Hepatocyte (in vitro differentiated cells): ENCODE measurements at regions not wholly inside any gene's neighbourhood (a gene's known extent, or its start where the extent isn't known, plus 50 kb on each side); places are given as distances from the start of the nearest gene placed in this dataset.
"Not testable (repeated sequence)": the region's sequence is repeated elsewhere in the genome, so short reads cannot be mapped to it uniquely, and the experiment has no call there.

Experiments
- DNase-seq: peaks from one replicate; pipeline ENCODE4 v3.0.0-alpha.2; 2016; ENCODE audit warnings: low spot score
- H2AFZ ChIP-seq: fragments of 200-600 bp; sonication (generic); 2 replicates; pipeline ENCODE4 v1.6.0; 2016; ENCODE audit warnings: antibody characterized with exemption, mild to moderate bottlenecking
- H3K27ac ChIP-seq: fragments of 200-600 bp; sonication (generic); 2 replicates; pipeline ENCODE4 v1.5.1; 2016; ENCODE audit warnings: mild to moderate bottlenecking
- H3K27me3 ChIP-seq: fragments of 200-600 bp; sonication (generic); 2 replicates; pipeline ENCODE4 v1.6.1; 2016
- H3K36me3 ChIP-seq: fragments of 200-600 bp; sonication (generic); replicated peaks from 2 replicates; pipeline ENCODE4 v1.5.1; 2016; ENCODE audit warnings: low read depth; ENCODE audit not compliant: insufficient read depth
- H3K4me1 ChIP-seq: fragments of 200-600 bp; sonication (generic); 2 replicates; pipeline ENCODE4 v1.5.1; 2016; ENCODE audit warnings: mild to moderate bottlenecking, moderate library complexity; ENCODE audit not compliant: insufficient read depth
- H3K4me2 ChIP-seq: fragments of 200-600 bp; sonication (generic); 2 replicates; pipeline ENCODE4 v1.6.0; 2016
- H3K4me3 ChIP-seq: fragments of 200-600 bp; sonication (generic); 2 replicates; pipeline ENCODE4 v1.5.1; 2016; ENCODE audit warnings: mild to moderate bottlenecking
- H3K79me2 ChIP-seq: fragments of 200-600 bp; sonication (generic); 2 replicates; pipeline ENCODE4 v1.6.0; 2017; ENCODE audit warnings: mild to moderate bottlenecking
- H3K9me2 ChIP-seq: fragments of 200-600 bp; sonication (generic); replicated peaks from 2 replicates; pipeline ENCODE4 v1.6.0; 2017; ENCODE audit warnings: mild to moderate bottlenecking; ENCODE audit not compliant: insufficient read depth
- H3K9me3 ChIP-seq: fragments of 200-600 bp; sonication (generic); 2 replicates; pipeline ENCODE4 v1.5.1; 2016; ENCODE audit warnings: low read depth, mild to moderate bottlenecking
- H4K20me1 ChIP-seq: fragments of 200-600 bp; sonication (generic); 2 replicates; pipeline ENCODE4 v1.6.0; 2016; ENCODE audit warnings: mild to moderate bottlenecking; ENCODE audit not compliant: insufficient read depth, poor library complexity, severe bottlenecking
- EZH2 ChIP-seq: fragments of 200-600 bp; sonication (generic); IDR thresholded peaks from 2 replicates; pipeline ENCODE4 v1.6.1; 2016; ENCODE audit warnings: antibody characterized with exemption, mild to moderate bottlenecking, borderline replicate concordance
- EZH2phosphoT487 ChIP-seq: fragments of 200-600 bp; sonication (generic); IDR thresholded peaks from one replicate; pipeline ENCODE4 v1.6.1; 2018; ENCODE audit warnings: antibody characterized with exemption, mild to moderate bottlenecking, low read depth, moderate library complexity; ENCODE audit not compliant: unreplicated experiment, severe bottlenecking
- WGBS: methylation state at CpG from one replicate; pipeline ENCODE4 v1.1.6; 2016; ENCODE audit warnings: low lambda C conversion rate; ENCODE audit errors: missing lambda C conversion rate; 5-methylcytosine and 5-hydroxymethylcytosine counted together
- TF ChIP-seq, protein P1 (sequence below): fragments of 200-600 bp; sonication (generic); IDR thresholded peaks from 2 replicates; pipeline ENCODE4 v1.5.1; 2016; ENCODE audit warnings: antibody characterized with exemption, mild to moderate bottlenecking; ENCODE audit not compliant: poor library complexity

GRCh38 chr3:20451170-20451569, 265.2 kb upstream of the SGO1 start:
- Histone ChIP-seq H2AFZ (no peak overlapping the region), H3K4me1 (no peaks in the 10 kb centered on the region), H3K4me3 (no peak overlapping the region), H3K9me2 (no peaks in the 10 kb centered on the region), H3K36me3 (no peaks in the 10 kb centered on the region), H3K4me2 (no peak overlapping the region), H3K9me3 (no peaks in the 10 kb centered on the region), H3K79me2 (no peaks in the 10 kb centered on the region), H4K20me1 (no peaks in the 10 kb centered on the region), H3K27ac (no peak overlapping the region), H3K27me3 (no peaks in the 10 kb centered on the region)
- TF ChIP-seq EZH2phosphoT487 (no peak), EZH2 (no peak)
- TF ChIP-seq, protein P1, sequence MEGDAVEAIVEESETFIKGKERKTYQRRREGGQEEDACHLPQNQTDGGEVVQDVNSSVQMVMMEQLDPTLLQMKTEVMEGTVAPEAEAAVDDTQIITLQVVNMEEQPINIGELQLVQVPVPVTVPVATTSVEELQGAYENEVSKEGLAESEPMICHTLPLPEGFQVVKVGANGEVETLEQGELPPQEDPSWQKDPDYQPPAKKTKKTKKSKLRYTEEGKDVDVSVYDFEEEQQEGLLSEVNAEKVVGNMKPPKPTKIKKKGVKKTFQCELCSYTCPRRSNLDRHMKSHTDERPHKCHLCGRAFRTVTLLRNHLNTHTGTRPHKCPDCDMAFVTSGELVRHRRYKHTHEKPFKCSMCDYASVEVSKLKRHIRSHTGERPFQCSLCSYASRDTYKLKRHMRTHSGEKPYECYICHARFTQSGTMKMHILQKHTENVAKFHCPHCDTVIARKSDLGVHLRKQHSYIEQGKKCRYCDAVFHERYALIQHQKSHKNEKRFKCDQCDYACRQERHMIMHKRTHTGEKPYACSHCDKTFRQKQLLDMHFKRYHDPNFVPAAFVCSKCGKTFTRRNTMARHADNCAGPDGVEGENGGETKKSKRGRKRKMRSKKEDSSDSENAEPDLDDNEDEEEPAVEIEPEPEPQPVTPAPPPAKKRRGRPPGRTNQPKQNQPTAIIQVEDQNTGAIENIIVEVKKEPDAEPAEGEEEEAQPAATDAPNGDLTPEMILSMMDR, result no peak
- DNase-seq, result no peak
- WGBS, result 48% methylated on average over 1 of the region's 1 CpG

- Histone ChIP-seq H3K36me3 (no peaks in the 10 kb centered on the region), H3K4me2 (no peak overlapping the region), H3K79me2 (no peaks in the 10 kb centered on the region), H2AFZ (no peak overlapping the region), H3K27ac (no peak overlapping the region), H3K9me2 (no peaks in the 10 kb centered on the region), H3K9me3 (no peaks in the 10 kb centered on the region), H3K4me3 (no peak overlapping the region), H3K4me1 (no peaks in the 10 kb centered on the region), H4K20me1 (no peaks in the 10 kb centered on the region), H3K27me3 (no peaks in the 10 kb centered on the region)
- TF ChIP-seq EZH2 (no peak), EZH2phosphoT487 (no peak)
- TF ChIP-seq, protein P1, result no peak
- DNase-seq, result no peak
- 76% methylated on average over 1 of the region's 1 CpG for WGBS
These were observed 264.6 kb upstream of the SGO1 start for GRCh38 chr3:20450611-20451010.

GRCh38 chr3:20442846-20443245, 256.8 kb upstream of the SGO1 start:
- H4K20me1 ChIP-seq, result no peaks in the 10 kb centered on the region
- no peaks in the 10 kb centered on the region for H3K79me2 ChIP-seq
- no peak overlapping the region for H2AFZ ChIP-seq
- 94% methylated on average over 1 of the region's 1 CpG for WGBS
- H3K4me1 ChIP-seq, result no peaks in the 10 kb centered on the region
- DNase-seq, result no peak
- no peak overlapping the region for H3K27ac ChIP-seq
- TF ChIP-seq EZH2phosphoT487, result no peak
- TF ChIP-seq, protein P1, result no peak
- TF ChIP-seq EZH2, result no peak
- H3K9me3 ChIP-seq, result no peaks in the 10 kb centered on the region
- no peaks in the 10 kb centered on the region for H3K27me3 ChIP-seq
- H3K36me3 ChIP-seq, result no peaks in the 10 kb centered on the region
- H3K9me2 ChIP-seq, result no peaks in the 10 kb centered on the region
- H3K4me3 ChIP-seq, result no peak overlapping the region
- H3K4me2 ChIP-seq, result no peak overlapping the region

DNA sequence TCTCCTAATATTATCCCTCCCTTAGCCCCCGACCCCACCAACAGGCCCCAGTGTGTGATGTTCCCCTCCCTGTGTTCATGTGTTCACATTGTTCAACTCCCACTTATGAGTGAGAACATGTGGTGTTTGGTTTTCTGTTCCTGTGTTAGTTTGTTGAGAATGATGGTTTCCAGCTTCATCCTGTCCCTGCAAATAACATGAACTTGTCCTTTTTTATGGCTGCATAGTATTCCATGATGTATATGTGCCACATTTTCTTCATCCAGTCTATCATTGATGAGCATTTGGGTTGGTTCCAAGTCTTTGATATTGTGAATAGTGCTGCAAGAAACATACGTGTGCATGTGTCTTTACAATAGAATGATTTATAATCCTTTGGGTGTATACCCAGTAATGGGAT, 241.3 kb upstream of the SGO1 start:
- H3K9me3 ChIP-seq, H3K9me2 ChIP-seq, H3K4me3 ChIP-seq, H2AFZ ChIP-seq, H3K27me3 ChIP-seq, H3K79me2 ChIP-seq, H3K4me2 ChIP-seq, H4K20me1 ChIP-seq, H3K36me3 ChIP-seq, H3K4me1 ChIP-seq, H3K27ac ChIP-seq, DNase-seq: not testable (repeated sequence)
- 75% methylated on average over 2 of the region's 2 CpGs for WGBS
